Neural progenitor cell (in vitro differentiated cells): ENCODE measurements at regions not wholly inside any gene's neighbourhood (a gene's known extent, or its start where the extent isn't known, plus 50 kb on each side); places are given as distances from the start of the nearest gene placed in this dataset. TPM values are rescaled to one million over a fixed set of nuclear protein-coding genes. Genes with fewer than 3 reads are reported as not detected.

ENCODE experiments used
- DNase-seq: peaks from one replicate; pipeline ENCODE4 v3.0.0-alpha.2; 2016; ENCODE audit warnings: low spot score
- H2AFZ ChIP-seq: fragments of 200-600 bp; sonication (generic); replicated peaks from 2 replicates; pipeline ENCODE4 v1.6.1; 2016; ENCODE audit warnings: antibody characterized with exemption
- H3F3A ChIP-seq: fragments of 200-600 bp; sonication (generic); 2 replicates; pipeline ENCODE4 v1.6.1; 2016; ENCODE audit warnings: antibody characterized with exemption, low read depth
- H3K27ac ChIP-seq: fragments of 200-600 bp; sonication (generic); 2 replicates; pipeline ENCODE4 v1.5.1; 2016; ENCODE audit warnings: mild to moderate bottlenecking
- H3K27me3 ChIP-seq: fragments of 200-600 bp; sonication (generic); 2 replicates; pipeline ENCODE4 v1.6.1; 2016; ENCODE audit warnings: mild to moderate bottlenecking, moderate library complexity
- H3K36me3 ChIP-seq: fragments of 200-600 bp; sonication (generic); 2 replicates; pipeline ENCODE4 v1.5.1; 2016
- H3K4me1 ChIP-seq: fragments of 200-600 bp; sonication (generic); 2 replicates; pipeline ENCODE4 v1.6.1; 2016; ENCODE audit warnings: mixed run types
- H3K4me2 ChIP-seq: fragments of 200-600 bp; sonication (generic); 2 replicates; pipeline ENCODE4 v1.6.1; 2016
- H3K4me3 ChIP-seq: fragments of 200-600 bp; sonication (generic); 2 replicates; pipeline ENCODE4 v1.5.1; 2016
- H3K79me2 ChIP-seq: fragments of 200-600 bp; sonication (generic); 2 replicates; pipeline ENCODE4 v1.6.1; 2016; ENCODE audit warnings: low read depth
- H3K9ac ChIP-seq: fragments of 200-600 bp; sonication (generic); 2 replicates; pipeline ENCODE4 v1.6.1; 2016
- H3K9me3 ChIP-seq: fragments of 200-600 bp; sonication (generic); 2 replicates; pipeline ENCODE4 v1.5.1; 2016; ENCODE audit warnings: low read depth
- H4K20me1 ChIP-seq: fragments of 200-600 bp; sonication (generic); 2 replicates; pipeline ENCODE4 v1.6.1; 2016; ENCODE audit warnings: low read depth
- H3K27ac Mint-ChIP-seq: 3 replicates; pipeline ENCODE4 v1.8.0; 2021; ENCODE audit warnings: mixed read lengths
- H3K27me3 Mint-ChIP-seq: 2 replicates; pipeline ENCODE4 v1.8.0; 2022; ENCODE audit warnings: low read depth, mild to moderate bottlenecking, inconsistent platforms, moderate library complexity, mixed read lengths; ENCODE audit not compliant: insufficient read depth
- H3K36me3 Mint-ChIP-seq: 3 replicates; pipeline ENCODE4 v1.8.0; 2021; ENCODE audit warnings: mixed read lengths
- H3K4me1 Mint-ChIP-seq: 3 replicates; pipeline ENCODE4 v1.8.0; 2021; ENCODE audit warnings: mixed read lengths
- H3K4me3 Mint-ChIP-seq: 3 replicates; pipeline ENCODE4 v1.8.0; 2021; ENCODE audit warnings: mild to moderate bottlenecking, moderate library complexity, mixed read lengths
- H3K9me3 Mint-ChIP-seq: 3 replicates; pipeline ENCODE4 v1.8.0; 2020; ENCODE audit warnings: mixed read lengths
- CTCF ChIP-seq: fragments of 200-600 bp; sonication (generic); IDR thresholded peaks from 2 replicates; pipeline ENCODE4 v1.5.1; 2017; ENCODE audit warnings: antibody characterized with exemption, mild to moderate bottlenecking
- EZH2 ChIP-seq: fragments of 200-600 bp; sonication (generic); IDR thresholded peaks from 2 replicates; pipeline ENCODE4 v1.6.1; 2017; ENCODE audit warnings: antibody characterized with exemption, mild to moderate bottlenecking, moderate library complexity
- EZH2phosphoT487 ChIP-seq: fragments of 200-600 bp; sonication (generic); IDR thresholded peaks from 2 replicates; pipeline ENCODE4 v1.6.1; 2017; ENCODE audit warnings: antibody characterized with exemption
- small RNA-seq: library from RNA; depleted of rRNA; stranded (forward); fragments of <200 nt; gene quantifications from one replicate; pipeline ENCODE3, GENCODE V24; 2015

DNA sequence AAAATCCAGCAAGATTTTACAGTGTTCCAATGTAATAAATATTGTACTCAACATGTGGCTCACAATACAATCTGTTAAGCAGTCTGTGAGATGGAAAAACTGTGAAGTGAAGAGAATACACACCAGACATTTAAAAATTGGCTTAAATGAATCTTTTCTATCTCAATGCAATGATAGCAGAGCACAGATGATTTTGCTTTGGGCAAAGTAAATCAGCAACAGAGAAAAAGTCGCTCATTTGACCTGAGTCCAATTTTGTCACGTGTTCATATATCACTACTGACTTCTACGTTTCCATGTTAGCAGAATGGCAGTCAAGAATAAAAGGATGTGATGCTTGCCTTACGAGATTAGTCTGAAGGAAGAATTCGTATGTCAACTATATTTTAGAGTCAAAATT, 506.7 kb downstream of the POM121L12 start:
- DNase-seq = no peak
- Mint-ChIP-seq H3K36me3 (no peaks in the 10 kb centered on the region), H3K27ac (no peak overlapping the region), H3K4me1 (no peaks in the 10 kb centered on the region), H3K27me3 (no peaks in the 10 kb centered on the region), H3K9me3 (no peaks in the 10 kb centered on the region), H3K4me3 (no peak overlapping the region)
- no peaks in the 10 kb centered on the region for H3F3A ChIP-seq
- no peaks in the 10 kb centered on the region for H3K27me3 ChIP-seq
- no peaks in the 10 kb centered on the region for H3K79me2 ChIP-seq
- no peaks in the 10 kb centered on the region for H3K36me3 ChIP-seq
- H3K9ac ChIP-seq = no peak overlapping the region
- H3K9me3 ChIP-seq = no peaks in the 10 kb centered on the region
- no peak overlapping the region for H2AFZ ChIP-seq
- no peak overlapping the region for H3K27ac ChIP-seq
- TF ChIP-seq EZH2 (no peak), EZH2phosphoT487 (no peak), CTCF (no peak)
- H4K20me1 ChIP-seq = no peaks in the 10 kb centered on the region
- no peak overlapping the region for H3K4me3 ChIP-seq
- H3K4me1 ChIP-seq = no peaks in the 10 kb centered on the region
- H3K4me2 ChIP-seq = no peak overlapping the region

Small RNA genes lying in the stretch of these regions (small RNA-seq; reads per million reads assigned to genes)
- gene RN7SKP218 (not detected), gene RNU1-14P (not detected)
